Uterus (tissue), 3 donors: ENCODE measurements at regions not wholly inside any gene's neighbourhood (a gene's known extent, or its start where the extent isn't known, plus 50 kb on each side); places are given as distances from the start of the nearest gene placed in this dataset.

ENCODE experiments used
- DNase-seq, 2 donors: peaks; one replicate each; pipeline ENCODE4 v3.0.0-alpha.2; 2019 to 2020
- H3K27ac ChIP-seq, 2 donors: fragments of 200-600 bp; sonication (generic); 1 replicate in 1 of 2; 2 replicates in 1 of 2; pipeline ENCODE4 v1.5.1; 2016 to 2018
- H3K27me3 ChIP-seq, 2 donors: fragments of 200-600 bp; sonication (generic); one replicate each; pipeline ENCODE4 v1.5.1; 2018 to 2019; ENCODE audit warnings: control low read depth in 1 of 2
- H3K36me3 ChIP-seq, 2 donors: fragments of 200-600 bp; sonication (generic); one replicate each; pipeline ENCODE4 v1.5.1; 2019; ENCODE audit warnings: control low read depth in 1 of 2
- H3K4me1 ChIP-seq, 2 donors: fragments of 200-600 bp; sonication (generic); one replicate each; pipeline ENCODE4 v1.5.1; 2018 to 2019; ENCODE audit warnings: control low read depth in 1 of 2
- H3K4me3 ChIP-seq, 2 donors: fragments of 200-600 bp; sonication (generic); 1 replicate in 1 of 2; 2 replicates in 1 of 2; pipeline ENCODE4 v1.5.1; 2018 to 2019; ENCODE audit warnings: mild to moderate bottlenecking in 1 of 2
- H3K9me3 ChIP-seq, 2 donors: fragments of 200-600 bp; sonication (generic); one replicate each; pipeline ENCODE4 v1.5.1; 2019; ENCODE audit warnings: control low read depth in 1 of 2
- CTCF ChIP-seq, 4 experiments: fragments of 200-600 bp in 2 of 4; fragments of 450-650 bp in 2 of 4; sonication (generic) in 2 of 4; IDR thresholded peaks; one replicate each; pipeline ENCODE4 v1.5.1; 2016 to 2019; ENCODE audit warnings: antibody characterized with exemption in 4 of 4, mild to moderate bottlenecking in 2 of 4, moderate library complexity in 1 of 4
- POLR2A ChIP-seq, 2 donors: fragments of 450-650 bp; IDR thresholded peaks; one replicate each; pipeline ENCODE4 v1.6.1; 2016; ENCODE audit warnings: antibody characterized with exemption in 2 of 2, mild to moderate bottlenecking in 1 of 2, moderate library complexity in 1 of 2
- intact Hi-C: fragments of 100-400 bp; cut with DNase I; formaldehyde crosslinking; loops from one replicate; pipeline ENCODE4 v1.15.1; 2023; ENCODE audit warnings: low total_unique reads
- donor health status: DM: yes; HTN: yes; CAD: no.

GRCh38 chr4:180953572-180953971 is 1289.6 kb upstream of the TENM3 start:
- H3K4me1 ChIP-seq = no peaks in the 10 kb centered on the region
- no peak for TF ChIP-seq POLR2A (IDR thresholded peaks at IDR 0.05)
- no peak for TF ChIP-seq CTCF (IDR thresholded peaks at IDR 0.05)
- no peak overlapping the region for H3K4me3 ChIP-seq
- H3K27me3 ChIP-seq = peaks cover 0 to 4% of the 10 kb centered on the region in 2 donors
- H3K27ac ChIP-seq = no peak overlapping the region
- intact Hi-C loops = no loop called here
- no peaks in the 10 kb centered on the region for H3K9me3 ChIP-seq
- no peaks in the 10 kb centered on the region for H3K36me3 ChIP-seq
- DNase-seq = no peak

- no peak for DNase-seq
- Histone ChIP-seq H3K4me1 (no peaks in the 10 kb centered on the region), H3K4me3 (no peak overlapping the region), H3K9me3 (no peaks in the 10 kb centered on the region), H3K36me3 (no peaks in the 10 kb centered on the region), H3K27me3 (peaks cover 0 to 4% of the 10 kb centered on the region in 2 donors), H3K27ac (no peak overlapping the region)
- TF ChIP-seq POLR2A (IDR thresholded peaks at IDR 0.05) (no peak), CTCF (IDR thresholded peaks at IDR 0.05) (no peak)
- intact Hi-C loops = no loop called here
Observed at GRCh38 chr4:180960743-180961401, 1282.3 kb upstream of the TENM3 start.

GRCh38 chr4:180962268-180962667 is 1280.9 kb upstream of the TENM3 start:
- Histone ChIP-seq H3K9me3 (no peaks in the 10 kb centered on the region), H3K27me3 (peaks cover 0 to 4% of the 10 kb centered on the region in 2 donors), H3K4me3 (no peak overlapping the region), H3K4me1 (no peaks in the 10 kb centered on the region), H3K27ac (no peak overlapping the region), H3K36me3 (no peaks in the 10 kb centered on the region)
- no peak for DNase-seq
- intact Hi-C loops = no loop called here
- no peak for TF ChIP-seq CTCF (IDR thresholded peaks at IDR 0.05)
- no peak for TF ChIP-seq POLR2A (IDR thresholded peaks at IDR 0.05)

- TF ChIP-seq POLR2A (IDR thresholded peaks at IDR 0.05) (no peak), CTCF (IDR thresholded peaks at IDR 0.05) (no peak)
- no peak overlapping the region for H3K27ac ChIP-seq
- DNase-seq = no peak
- H3K36me3 ChIP-seq = no peaks in the 10 kb centered on the region
- no peaks in the 10 kb centered on the region for H3K9me3 ChIP-seq
- intact Hi-C loops = no loop called here
- no peaks in the 10 kb centered on the region for H3K4me1 ChIP-seq
- H3K4me3 ChIP-seq = no peak overlapping the region
- no peaks in the 10 kb centered on the region for H3K27me3 ChIP-seq
Observed at GRCh38 chr4:180966312-180966711, 1276.9 kb upstream of the TENM3 start.

- H3K27ac ChIP-seq = no peak overlapping the region
- H3K4me1 ChIP-seq = no peaks in the 10 kb centered on the region
- DNase-seq = no peak
- H3K4me3 ChIP-seq = no peak overlapping the region
- intact Hi-C loops = no loop called here
- no peaks in the 10 kb centered on the region for H3K27me3 ChIP-seq
- TF ChIP-seq CTCF (IDR thresholded peaks at IDR 0.05) = no peak
- no peak for TF ChIP-seq POLR2A (IDR thresholded peaks at IDR 0.05)
- H3K9me3 ChIP-seq = no peaks in the 10 kb centered on the region
- no peaks in the 10 kb centered on the region for H3K36me3 ChIP-seq
Observed at GRCh38 chr4:180967936-180968335, 1275.3 kb upstream of the TENM3 start.
